ENCODE measurements at regions not wholly inside any gene's neighbourhood (a gene's known extent, or its start where the extent isn't known, plus 50 kb on each side); places are given as distances from the start of the nearest gene placed in this dataset.

DNA sequence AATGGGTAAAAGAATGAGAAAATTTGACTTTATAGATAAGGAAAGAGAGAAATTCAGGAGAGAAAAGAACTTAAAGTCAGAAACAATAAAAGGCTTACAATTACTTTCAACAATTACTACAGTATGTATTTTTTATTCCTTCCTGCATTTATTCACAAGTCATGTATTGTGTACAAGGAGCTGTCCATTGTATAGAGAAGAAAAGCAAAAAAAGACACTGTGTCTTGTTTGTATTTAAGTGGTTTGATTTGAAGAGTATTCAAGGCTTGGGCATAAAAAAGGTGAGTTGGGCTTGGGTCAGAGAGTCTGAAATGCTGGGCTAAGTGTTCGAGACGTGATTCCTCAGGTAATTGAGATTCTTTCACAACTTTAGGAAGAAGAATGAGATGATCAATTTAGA, 394.2 kb upstream of the ROBO2 start:
- TF ChIP-seq REST (IDR thresholded peaks at IDR 0.05; ENCODE audit: low read depth) (peak; percentile 45; the same call in 1 of the 2 replicates), NFIC (IDR thresholded peaks at IDR 0.05) (no peak)
- TF ChIP-seq, protein P1, sequence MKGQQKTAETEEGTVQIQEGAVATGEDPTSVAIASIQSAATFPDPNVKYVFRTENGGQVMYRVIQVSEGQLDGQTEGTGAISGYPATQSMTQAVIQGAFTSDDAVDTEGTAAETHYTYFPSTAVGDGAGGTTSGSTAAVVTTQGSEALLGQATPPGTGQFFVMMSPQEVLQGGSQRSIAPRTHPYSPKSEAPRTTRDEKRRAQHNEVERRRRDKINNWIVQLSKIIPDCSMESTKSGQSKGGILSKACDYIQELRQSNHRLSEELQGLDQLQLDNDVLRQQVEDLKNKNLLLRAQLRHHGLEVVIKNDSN (IDR thresholded peaks at IDR 0.05): no peak

DNA sequence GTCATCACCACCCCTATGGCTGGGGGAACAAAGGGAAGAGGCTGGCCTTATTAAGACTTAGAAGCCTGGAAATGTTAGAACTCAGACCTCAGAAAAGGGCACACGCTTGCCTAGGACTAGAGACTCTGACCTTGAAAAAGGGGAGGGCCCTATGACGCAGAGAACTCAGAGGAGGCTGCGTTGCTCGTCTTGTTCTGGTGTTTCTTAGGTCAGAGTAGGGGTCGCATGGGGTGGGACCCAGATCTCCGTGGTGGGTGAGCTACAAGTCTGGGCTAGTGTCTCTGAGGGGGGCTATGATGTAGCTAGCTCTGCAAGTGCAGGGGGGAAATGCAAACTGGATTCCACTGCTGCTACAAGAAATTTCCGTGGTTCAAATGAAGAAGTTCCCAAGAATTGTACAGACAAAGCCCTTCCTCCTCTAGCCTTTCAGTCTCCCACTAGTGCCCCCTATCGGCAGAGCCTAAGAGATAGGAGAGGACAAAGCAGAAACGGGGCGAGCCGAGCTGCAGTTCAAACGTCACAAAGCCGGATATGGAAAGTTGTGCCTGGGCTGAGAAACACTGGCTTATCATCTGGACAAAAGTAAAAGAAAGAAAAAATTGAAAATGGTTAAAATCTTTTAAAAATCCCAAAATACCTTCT, 392.9 kb upstream of the ROBO2 start:
- TF ChIP-seq TCF12 (IDR thresholded peaks at IDR 0.05; ENCODE audit: low read depth) (no peak), CEBPB (IDR thresholded peaks at IDR 0.05) (no peak), YY1 (IDR thresholded peaks at IDR 0.05; ENCODE audit: low read depth) (no peak), TAF1 (IDR thresholded peaks at IDR 0.05; ENCODE audit: low read depth) (no peak), TEAD4 (IDR thresholded peaks at IDR 0.05) (no peak)
- TF ChIP-seq, protein P2, sequence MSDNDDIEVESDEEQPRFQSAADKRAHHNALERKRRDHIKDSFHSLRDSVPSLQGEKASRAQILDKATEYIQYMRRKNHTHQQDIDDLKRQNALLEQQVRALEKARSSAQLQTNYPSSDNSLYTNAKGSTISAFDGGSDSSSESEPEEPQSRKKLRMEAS (IDR thresholded peaks at IDR 0.05): no peak
- TF ChIP-seq, protein P1 (IDR thresholded peaks at IDR 0.05): no peak

DNA sequence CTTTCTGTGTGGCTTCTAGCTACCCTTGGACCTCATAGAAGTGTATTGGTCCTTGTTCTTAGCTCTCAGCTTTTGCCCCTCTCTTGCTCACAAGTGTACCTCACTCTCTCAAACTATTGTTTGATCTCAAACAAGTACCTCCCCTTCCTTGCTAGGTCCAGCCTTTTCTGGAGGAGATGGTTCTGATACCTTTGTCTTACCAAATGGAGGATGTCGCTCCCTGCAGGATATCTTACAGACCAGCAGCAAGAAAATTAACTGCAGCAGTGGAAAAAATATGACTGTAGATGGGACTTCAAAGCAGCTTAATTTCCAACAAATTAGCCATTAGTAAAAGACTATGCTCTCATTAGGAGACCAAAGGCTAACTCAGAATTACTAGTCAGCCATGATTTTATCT, 388.1 kb upstream of the ROBO2 start:
- TF ChIP-seq NFIC (IDR thresholded peaks at IDR 0.05) (no peak), FOXM1 (IDR thresholded peaks at IDR 0.05; ENCODE audit: borderline replicate concordance, low read depth) (no peak), CEBPB (IDR thresholded peaks at IDR 0.05) (no peak), CREB1 (IDR thresholded peaks at IDR 0.05; ENCODE audit: low read depth) (no peak), REST (IDR thresholded peaks at IDR 0.05; ENCODE audit: low read depth) (no peak), YY1 (IDR thresholded peaks at IDR 0.05; ENCODE audit: low read depth) (no peak), RAD21 (IDR thresholded peaks at IDR 0.05; ENCODE audit: low read depth) (no peak), TCF12 (IDR thresholded peaks at IDR 0.05; ENCODE audit: low read depth) (no peak), TEAD4 (IDR thresholded peaks at IDR 0.05) (no peak), TAF1 (IDR thresholded peaks at IDR 0.05; ENCODE audit: low read depth) (no peak), EGR1 (IDR thresholded peaks at IDR 0.05) (no peak), ZBTB7A (IDR thresholded peaks at IDR 0.05; ENCODE audit: low read depth) (no peak), EP300 (IDR thresholded peaks at IDR 0.05; ENCODE audit: borderline replicate concordance) (no peak)
- TF ChIP-seq, protein P2 (IDR thresholded peaks at IDR 0.05): no peak
- TF ChIP-seq, protein P1 (IDR thresholded peaks at IDR 0.05): no peak

DNA sequence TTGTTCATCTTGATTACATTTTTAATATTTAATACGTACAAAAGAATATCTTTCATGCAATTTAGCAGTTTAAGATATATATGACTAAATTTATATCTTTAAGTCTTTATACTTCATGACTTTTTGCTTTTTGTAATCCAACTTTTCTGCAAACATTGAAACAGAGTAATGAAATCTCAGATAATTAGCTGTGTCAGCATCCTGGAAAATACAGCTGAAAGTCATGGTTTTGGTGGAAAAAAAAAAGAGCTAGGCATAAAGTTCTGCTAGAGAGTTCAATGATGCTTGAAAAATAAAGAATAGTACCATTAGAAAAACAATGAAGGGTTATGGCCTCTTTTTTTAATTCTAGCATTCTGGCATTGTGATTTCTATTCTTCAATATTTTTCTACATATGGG, 387.4 kb upstream of the ROBO2 start:
- TF ChIP-seq YY1 (IDR thresholded peaks at IDR 0.05; ENCODE audit: low read depth) (no peak), FOXM1 (IDR thresholded peaks at IDR 0.05; ENCODE audit: borderline replicate concordance, low read depth) (no peak), TAF1 (IDR thresholded peaks at IDR 0.05; ENCODE audit: low read depth) (no peak), EGR1 (IDR thresholded peaks at IDR 0.05) (no peak), NFIC (IDR thresholded peaks at IDR 0.05) (no peak), ZBTB7A (IDR thresholded peaks at IDR 0.05; ENCODE audit: low read depth) (no peak)
- TF ChIP-seq, protein P2 (IDR thresholded peaks at IDR 0.05): no peak

DNA sequence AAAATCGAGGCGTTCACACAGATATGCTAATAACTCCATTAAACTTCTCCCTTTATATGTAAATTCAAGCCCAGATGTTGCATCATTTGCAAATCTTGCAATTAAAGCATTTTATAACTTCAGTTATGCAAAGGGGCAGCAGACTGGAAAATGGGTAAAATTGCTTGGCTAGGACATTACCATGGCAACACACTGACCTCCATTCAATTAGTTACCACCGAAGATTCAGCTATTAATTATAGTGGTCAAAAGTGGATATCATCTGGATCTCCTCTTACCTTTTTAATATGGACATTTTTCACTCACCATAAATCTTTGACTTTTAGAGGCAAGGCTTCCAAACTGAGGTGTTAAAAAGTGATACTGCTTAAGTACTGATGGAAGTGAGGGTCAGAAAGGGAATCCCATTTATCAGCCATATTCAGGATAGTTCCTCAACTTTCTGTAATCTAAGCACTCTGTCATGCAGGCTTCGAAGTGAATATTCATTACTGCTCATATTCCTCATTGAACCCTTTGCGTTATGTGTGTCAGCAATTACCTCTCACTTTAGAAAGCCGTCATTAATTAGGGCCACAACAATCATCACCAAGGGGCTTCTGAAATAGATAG, 386.2 kb upstream of the ROBO2 start:
- TF ChIP-seq EGR1 (IDR thresholded peaks at IDR 0.05): no peak
- no peak for TF ChIP-seq ZBTB7A (IDR thresholded peaks at IDR 0.05; ENCODE audit: low read depth)
- TF ChIP-seq, protein P2 (IDR thresholded peaks at IDR 0.05): no peak
- no peak for TF ChIP-seq TCF12 (IDR thresholded peaks at IDR 0.05; ENCODE audit: low read depth)
- TF ChIP-seq CREB1 (IDR thresholded peaks at IDR 0.05; ENCODE audit: low read depth): no peak
- TF ChIP-seq CEBPB (IDR thresholded peaks at IDR 0.05): no peak
- no peak for TF ChIP-seq TAF1 (IDR thresholded peaks at IDR 0.05; ENCODE audit: low read depth)
- no peak for TF ChIP-seq TEAD4 (IDR thresholded peaks at IDR 0.05)
- TF ChIP-seq, protein P1 (IDR thresholded peaks at IDR 0.05): no peak
- no peak for TF ChIP-seq FOXM1 (IDR thresholded peaks at IDR 0.05; ENCODE audit: borderline replicate concordance, low read depth)
- no peak for TF ChIP-seq NFIC (IDR thresholded peaks at IDR 0.05)
- TF ChIP-seq EP300 (IDR thresholded peaks at IDR 0.05; ENCODE audit: borderline replicate concordance): no peak
- TF ChIP-seq RAD21 (IDR thresholded peaks at IDR 0.05; ENCODE audit: low read depth): no peak
- no peak for TF ChIP-seq YY1 (IDR thresholded peaks at IDR 0.05; ENCODE audit: low read depth)
- TF ChIP-seq REST (IDR thresholded peaks at IDR 0.05; ENCODE audit: low read depth): no peak
